Astrocyte of the cerebellum (primary cell): ENCODE measurements at regions not wholly inside any gene's neighbourhood (a gene's known extent, or its start where the extent isn't known, plus 50 kb on each side); places are given as distances from the start of the nearest gene placed in this dataset.

ENCODE experiments used
- DNase-seq: peaks from one replicate; pipeline ENCODE4 v3.0.0-alpha.2; 2011; ENCODE audit warnings: low read depth
- H3K4me3 ChIP-seq: 2 replicates; pipeline ENCODE4 v1.5.1; 2011; ENCODE audit warnings: mild to moderate bottlenecking, low read depth, low read length, moderate library complexity
- in situ Hi-C: cut with HindIII; loops from 2 replicates; pipeline ENCODE4 v1.10.0; 2017; ENCODE audit warnings: low sequenced_read_pairs
- TF ChIP-seq, protein P1 (sequence below): IDR thresholded peaks from 2 replicates; pipeline ENCODE4 v1.5.1; 2012; ENCODE audit warnings: low read length, low read depth, moderate library complexity, mild to moderate bottlenecking; ENCODE audit errors: missing control alignments

DNA sequence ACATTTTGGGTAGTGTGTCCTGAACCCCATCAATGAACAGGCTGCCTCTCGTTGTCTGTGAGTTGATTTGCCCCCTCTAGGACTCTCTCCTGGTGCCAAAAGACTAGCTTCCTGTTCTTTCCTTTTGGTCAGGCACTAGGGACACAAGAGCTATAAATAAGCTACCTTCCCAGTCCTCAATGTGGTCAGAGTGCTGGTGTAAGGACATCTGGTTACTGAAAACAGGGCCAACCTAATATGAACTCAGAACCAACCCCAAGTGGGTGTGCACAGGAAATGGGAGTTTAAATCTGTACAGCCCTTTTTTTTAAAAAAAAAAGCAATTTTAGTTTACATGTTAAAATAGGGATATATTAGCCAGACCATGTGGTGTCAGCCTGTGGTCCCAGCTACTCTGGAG, 129.2 kb downstream of the ZIC5 start:
- no peak for DNase-seq
- in situ Hi-C loops, result no loop called here
- no peak overlapping the region for H3K4me3 ChIP-seq
- TF ChIP-seq, protein P1, sequence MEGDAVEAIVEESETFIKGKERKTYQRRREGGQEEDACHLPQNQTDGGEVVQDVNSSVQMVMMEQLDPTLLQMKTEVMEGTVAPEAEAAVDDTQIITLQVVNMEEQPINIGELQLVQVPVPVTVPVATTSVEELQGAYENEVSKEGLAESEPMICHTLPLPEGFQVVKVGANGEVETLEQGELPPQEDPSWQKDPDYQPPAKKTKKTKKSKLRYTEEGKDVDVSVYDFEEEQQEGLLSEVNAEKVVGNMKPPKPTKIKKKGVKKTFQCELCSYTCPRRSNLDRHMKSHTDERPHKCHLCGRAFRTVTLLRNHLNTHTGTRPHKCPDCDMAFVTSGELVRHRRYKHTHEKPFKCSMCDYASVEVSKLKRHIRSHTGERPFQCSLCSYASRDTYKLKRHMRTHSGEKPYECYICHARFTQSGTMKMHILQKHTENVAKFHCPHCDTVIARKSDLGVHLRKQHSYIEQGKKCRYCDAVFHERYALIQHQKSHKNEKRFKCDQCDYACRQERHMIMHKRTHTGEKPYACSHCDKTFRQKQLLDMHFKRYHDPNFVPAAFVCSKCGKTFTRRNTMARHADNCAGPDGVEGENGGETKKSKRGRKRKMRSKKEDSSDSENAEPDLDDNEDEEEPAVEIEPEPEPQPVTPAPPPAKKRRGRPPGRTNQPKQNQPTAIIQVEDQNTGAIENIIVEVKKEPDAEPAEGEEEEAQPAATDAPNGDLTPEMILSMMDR, result no peak

DNA sequence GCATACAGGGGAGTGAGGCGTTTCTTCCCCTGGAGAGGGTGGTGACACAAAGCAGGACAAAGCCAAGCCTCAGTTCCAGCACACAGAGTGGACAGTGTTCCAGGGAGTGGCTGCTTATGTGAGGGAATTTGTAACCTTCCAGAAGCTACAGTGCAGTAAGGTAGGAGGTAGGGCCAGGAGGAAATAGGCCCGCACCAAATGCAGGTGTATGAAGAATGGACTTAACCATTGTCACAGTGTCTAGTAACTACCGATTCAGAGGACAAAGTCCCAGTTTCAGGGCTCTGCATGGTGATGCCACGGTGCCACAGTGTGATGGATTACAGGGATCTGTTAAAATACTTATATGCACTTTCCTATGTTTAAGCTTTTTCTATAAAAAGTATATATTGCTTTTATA, 135.3 kb downstream of the ZIC5 start:
- in situ Hi-C loops, result no loop called here

DNA sequence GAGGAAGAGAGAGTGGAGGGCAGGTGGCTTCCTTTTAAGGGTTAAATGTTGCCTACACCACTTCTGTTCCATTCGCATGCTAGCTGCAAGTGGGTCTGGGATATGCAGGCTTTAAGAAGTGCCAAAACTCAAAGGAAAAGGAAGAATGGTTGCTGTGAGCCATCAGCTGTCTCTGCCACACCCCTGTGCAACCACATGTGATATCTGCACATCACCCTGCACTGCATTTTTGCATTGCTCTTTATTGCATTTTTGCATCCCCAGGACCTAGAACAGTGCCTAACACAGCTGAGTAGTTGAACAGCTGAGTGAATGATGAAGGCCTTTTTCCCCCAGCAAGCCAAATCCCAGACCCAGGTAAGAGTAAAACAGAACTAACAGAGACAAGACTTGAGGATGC, 136.1 kb downstream of the ZIC5 start:
- no peak for DNase-seq
- in situ Hi-C loops, result no loop called here
- TF ChIP-seq, protein P1, result no peak
- no peak overlapping the region for H3K4me3 ChIP-seq

More for the DNA sequence above, 135.3 kb downstream of the ZIC5 start:
- DNase-seq, result no peak
- no peak overlapping the region for H3K4me3 ChIP-seq
- TF ChIP-seq, protein P1, result no peak

DNA sequence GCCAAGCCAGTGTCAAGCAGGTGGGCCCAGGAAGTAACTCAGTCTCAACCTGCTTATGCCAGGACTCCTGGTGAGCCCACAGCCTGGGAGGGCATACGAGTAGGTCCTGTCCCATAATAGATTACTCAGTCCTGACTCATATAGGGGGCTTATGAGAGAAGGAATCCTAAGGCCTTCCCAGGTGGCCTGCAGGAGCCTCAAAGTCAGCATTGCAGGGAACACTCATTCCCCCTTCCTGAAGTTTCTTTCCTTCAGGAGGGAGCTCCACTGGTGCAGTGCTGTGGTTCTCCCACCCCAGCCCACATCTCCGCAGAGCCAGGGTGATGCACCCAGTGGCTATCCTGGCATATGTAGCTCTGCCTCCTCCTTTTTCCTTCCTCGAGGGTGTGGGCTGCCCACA, 137.3 kb downstream of the ZIC5 start:
- no peak for DNase-seq
- in situ Hi-C loops, result no loop called here
- TF ChIP-seq, protein P1, result no peak
- H3K4me3 ChIP-seq, result no peak overlapping the region

DNA sequence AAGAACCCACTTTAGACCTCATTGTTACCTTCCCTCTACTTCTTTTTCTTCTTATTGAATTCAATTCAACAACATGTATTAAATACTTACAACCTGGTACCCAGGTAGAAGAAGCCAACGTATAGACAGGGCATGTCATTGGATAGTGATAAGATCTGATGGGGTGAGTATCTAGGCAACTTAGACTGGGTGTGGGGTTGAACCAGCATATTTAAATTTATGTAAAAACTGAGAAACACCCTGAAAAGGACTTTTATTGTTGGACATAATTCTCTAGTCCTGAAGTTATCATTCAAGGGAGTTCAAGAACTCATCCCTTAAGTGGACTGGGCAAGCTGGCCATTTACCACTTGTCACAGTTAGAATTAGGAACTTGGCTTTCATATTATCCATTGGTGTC, 139.2 kb downstream of the ZIC5 start:
- TF ChIP-seq, protein P1, result no peak
- in situ Hi-C loops, result no loop called here
- H3K4me3 ChIP-seq, result no peak overlapping the region
- no peak for DNase-seq

DNA sequence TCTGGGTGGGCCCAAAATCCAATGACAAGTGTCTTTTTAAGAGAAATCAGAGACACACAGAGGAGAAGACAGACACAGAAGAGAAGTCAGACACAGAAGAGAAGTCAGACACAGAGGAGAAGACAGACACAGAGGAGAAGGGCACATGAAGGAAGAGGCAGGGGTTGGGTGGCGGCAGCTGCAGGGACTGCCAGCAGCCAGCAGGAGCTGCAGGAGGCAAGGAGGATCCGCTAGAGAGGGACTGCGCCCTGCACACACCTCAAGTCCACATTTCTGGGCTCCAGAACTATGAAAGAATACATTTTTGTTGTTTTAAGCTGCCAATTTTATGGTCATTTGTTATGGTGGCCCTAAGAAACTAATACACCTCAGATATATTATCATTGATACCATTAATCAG, 140.6 kb downstream of the ZIC5 start:
- no peak overlapping the region for H3K4me3 ChIP-seq
- in situ Hi-C loops, result no loop called here
- DNase-seq, result no peak
- TF ChIP-seq, protein P1, result no peak
